ENCODE measurements at regions not wholly inside any gene's neighbourhood (a gene's known extent, or its start where the extent isn't known, plus 50 kb on each side); places are given as distances from the start of the nearest gene placed in this dataset.

DNA sequence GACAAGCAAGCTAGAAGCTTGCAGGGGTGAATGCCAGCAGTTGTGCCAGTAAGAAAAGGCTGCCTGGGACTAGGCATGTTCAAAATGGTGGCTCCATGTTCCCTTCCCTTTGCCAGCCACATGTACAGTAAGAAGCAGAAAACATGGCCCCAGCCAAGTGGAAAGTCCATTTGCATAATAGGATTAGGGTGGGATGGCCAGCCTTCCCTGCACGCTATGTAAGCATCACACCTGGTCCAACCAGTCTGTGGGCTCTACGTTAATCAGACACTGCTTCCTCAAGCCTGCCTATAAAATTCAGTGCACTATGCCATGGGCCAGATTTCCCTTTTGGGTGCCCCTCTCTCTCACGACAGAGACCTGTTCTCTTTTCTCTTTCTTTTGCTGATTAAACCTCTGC, 288.4 kb downstream of the GXYLT1 start:
- no peaks in the 10 kb centered on the region for H3K9me3 ChIP-seq
- H3K27me3 ChIP-seq: no peaks in the 10 kb centered on the region
- H3K4me3 ChIP-seq: no peak overlapping the region
- no peaks in the 10 kb centered on the region for H3K4me1 ChIP-seq
- TF ChIP-seq POLR2A (IDR thresholded peaks at IDR 0.05): no peak
- TF ChIP-seq CTCF (IDR thresholded peaks at IDR 0.05): no peak
- DNase-seq: no peak
- intact Hi-C loops (cut with DNase I; ENCODE audit: low total_unique reads): no loop called here
- H3K27ac ChIP-seq: no peak overlapping the region
- no peaks in the 10 kb centered on the region for H3K36me3 ChIP-seq

DNA sequence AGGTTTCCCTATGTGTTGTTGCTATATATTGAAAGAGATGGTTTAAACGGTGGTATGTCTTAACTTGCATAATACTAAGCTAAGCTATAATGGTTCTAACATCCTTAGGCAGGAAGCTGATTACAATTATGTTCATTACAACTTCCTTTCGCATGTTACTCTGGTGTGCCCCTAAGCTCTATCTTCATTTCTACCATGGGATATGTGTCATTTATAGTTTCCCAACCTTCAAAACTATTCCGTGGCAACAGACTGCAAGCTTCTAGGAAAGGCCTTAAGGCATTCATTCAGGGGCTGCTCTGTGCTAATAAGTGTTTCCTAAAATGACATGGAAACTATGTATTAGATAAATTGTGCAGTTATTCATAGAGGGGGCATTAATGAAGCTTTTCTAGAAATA, 294.6 kb downstream of the GXYLT1 start:
- intact Hi-C loops (cut with DNase I; ENCODE audit: low total_unique reads): no loop called here
- no peak overlapping the region for H3K27ac ChIP-seq
- no peak for DNase-seq
- H3K4me3 ChIP-seq: no peak overlapping the region
- H3K27me3 ChIP-seq: no peaks in the 10 kb centered on the region
- no peak for TF ChIP-seq POLR2A (IDR thresholded peaks at IDR 0.05)
- no peaks in the 10 kb centered on the region for H3K4me1 ChIP-seq
- no peaks in the 10 kb centered on the region for H3K36me3 ChIP-seq
- no peaks in the 10 kb centered on the region for H3K9me3 ChIP-seq

DNA sequence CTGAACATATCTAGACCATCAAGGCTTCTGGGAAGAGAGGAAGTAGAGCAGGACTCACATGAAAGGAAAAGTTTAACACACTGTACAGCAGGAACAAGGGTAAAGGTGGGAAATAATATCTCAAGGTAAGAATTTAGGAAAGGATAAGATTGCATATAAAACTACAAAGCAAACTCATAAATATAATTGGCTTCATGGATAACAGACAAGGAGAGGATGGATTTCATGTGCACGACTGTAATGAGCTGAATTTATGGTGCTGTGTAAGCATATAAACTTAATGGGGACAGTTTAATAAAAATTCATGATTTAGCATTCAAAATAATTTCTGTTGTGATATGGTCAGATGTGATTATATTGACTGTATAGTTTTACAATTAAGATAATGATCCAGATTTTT, 298.0 kb downstream of the GXYLT1 start:
- TF ChIP-seq CTCF (IDR thresholded peaks at IDR 0.05): no peak
- no peak for TF ChIP-seq POLR2A (IDR thresholded peaks at IDR 0.05)
- Histone ChIP-seq H3K4me1 (no peaks in the 10 kb centered on the region), H3K4me3 (no peak overlapping the region), H3K27me3 (no peaks in the 10 kb centered on the region), H3K27ac (no peak overlapping the region), H3K36me3 (no peaks in the 10 kb centered on the region), H3K9me3 (no peaks in the 10 kb centered on the region)
- intact Hi-C loops (cut with DNase I; ENCODE audit: low total_unique reads): no loop called here
- no peak for DNase-seq

DNA sequence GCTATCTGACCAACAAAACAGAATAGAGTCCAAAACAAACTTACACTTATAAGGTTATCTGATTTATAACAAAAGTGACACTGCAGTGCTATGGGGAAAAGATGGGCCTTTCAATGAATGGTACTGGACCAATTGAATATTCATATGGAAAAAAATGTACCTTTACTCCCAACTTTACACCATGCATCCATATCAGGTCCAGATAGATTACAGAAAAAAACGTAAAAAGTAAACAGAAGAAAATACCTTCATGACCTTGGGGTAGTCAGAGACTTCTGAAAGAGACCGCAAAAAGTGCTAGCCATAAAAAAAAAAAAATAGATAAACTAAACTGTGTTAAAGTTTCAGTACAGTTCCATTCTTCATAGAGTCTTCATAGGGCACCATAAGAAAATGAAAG, 308.3 kb downstream of the GXYLT1 start:
- TF ChIP-seq POLR2A (IDR thresholded peaks at IDR 0.05): no peak
- TF ChIP-seq CTCF (IDR thresholded peaks at IDR 0.05): no peak
- no peak overlapping the region for H3K4me3 ChIP-seq
- DNase-seq: no peak
- H3K9me3 ChIP-seq: no peaks in the 10 kb centered on the region
- intact Hi-C loops (cut with DNase I; ENCODE audit: low total_unique reads): no loop called here
- H3K4me1 ChIP-seq: no peaks in the 10 kb centered on the region
- no peaks in the 10 kb centered on the region for H3K36me3 ChIP-seq
- H3K27me3 ChIP-seq: no peaks in the 10 kb centered on the region
- H3K27ac ChIP-seq: no peak overlapping the region

- no peaks in the 10 kb centered on the region for H3K4me1 ChIP-seq
- no peak overlapping the region for H3K4me3 ChIP-seq
- no peak overlapping the region for H3K27ac ChIP-seq
- no peaks in the 10 kb centered on the region for H3K36me3 ChIP-seq
- no peaks in the 10 kb centered on the region for H3K27me3 ChIP-seq
- no peak for DNase-seq
- TF ChIP-seq CTCF (IDR thresholded peaks at IDR 0.05) (no peak), POLR2A (IDR thresholded peaks at IDR 0.05) (no peak)
- intact Hi-C loops (cut with DNase I; ENCODE audit: low total_unique reads): no loop called here
- H3K9me3 ChIP-seq: no peaks in the 10 kb centered on the region
Observed at GRCh38 chr12:41835556-41835955, 309.1 kb downstream of the GXYLT1 start.

DNA sequence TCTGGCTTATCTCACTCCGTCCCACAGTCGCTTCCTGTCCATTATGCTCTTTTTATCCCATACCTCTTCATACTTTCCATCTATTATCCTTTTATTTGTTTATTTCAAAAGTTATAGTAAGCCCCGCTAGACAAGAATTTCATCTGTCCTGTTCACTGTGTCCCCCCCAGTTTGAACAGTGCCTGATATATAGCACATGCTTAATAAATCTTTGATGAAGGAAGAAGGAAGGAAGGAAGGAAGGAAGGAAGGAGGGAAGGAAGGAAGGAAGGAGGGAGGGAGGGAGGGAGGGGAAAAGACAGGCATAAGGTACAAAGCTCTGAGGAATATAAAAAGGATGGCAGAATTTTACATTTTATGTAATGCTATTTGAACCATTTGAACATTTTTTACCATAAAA, 324.7 kb downstream of the GXYLT1 start:
- intact Hi-C loops (cut with DNase I; ENCODE audit: low total_unique reads): no loop called here
- H3K9me3 ChIP-seq: no peaks in the 10 kb centered on the region
- TF ChIP-seq POLR2A (IDR thresholded peaks at IDR 0.05) (no peak), CTCF (IDR thresholded peaks at IDR 0.05) (no peak)
- H3K4me3 ChIP-seq: no peak overlapping the region
- no peaks in the 10 kb centered on the region for H3K36me3 ChIP-seq
- DNase-seq: no peak
- H3K4me1 ChIP-seq: no peaks in the 10 kb centered on the region
- H3K27me3 ChIP-seq: no peaks in the 10 kb centered on the region
- no peak overlapping the region for H3K27ac ChIP-seq

All from uterus (tissue), 3 donors.